ENCODE measurements at regions not wholly inside any gene's neighbourhood (a gene's known extent, or its start where the extent isn't known, plus 50 kb on each side); places are given as distances from the start of the nearest gene placed in this dataset.

GRCh38 chr12:93325855-93326254 is 51.9 kb upstream of the NUDT4 start:
- H3K9me3 ChIP-seq, result no peaks in the 10 kb centered on the region
- no peak overlapping the region for H3K4me3 ChIP-seq
- TF ChIP-seq CTCF (IDR thresholded peaks at IDR 0.05), result no peak
- H3K36me3 ChIP-seq (ENCODE audit: low read depth), result no peaks in the 10 kb centered on the region
- H3K4me1 ChIP-seq (ENCODE audit: low read depth), result no peaks in the 10 kb centered on the region
- intact Hi-C loops (cut with DNase I, micrococcal nuclease), result no loop called here
- no peak for DNase-seq
- ATAC-seq, result no peak

All from mucosa of descending colon (tissue), 3 donors.